Activated CD8-positive, alpha-beta T cell treated with anti-CD3 and anti-CD28 coated beads for 36 hours (primary cell): ENCODE measurements at regions not wholly inside any gene's neighbourhood (a gene's known extent, or its start where the extent isn't known, plus 50 kb on each side); places are given as distances from the start of the nearest gene placed in this dataset.
"Not testable (repeated sequence)": the region's sequence is repeated elsewhere in the genome, so short reads cannot be mapped to it uniquely, and the experiment has no call there.

ENCODE experiments used
- ATAC-seq: fragments of 200-7000 bp; cut with Tn5 transposase; one replicate; pipeline ENCODE4 v1.10.0; 2021; ENCODE audit warnings: mild to moderate bottlenecking, moderate library complexity
- CTCF ChIA-PET: fragments of 350-600 bp; sonication (Branson Sonifier 250); formaldehyde crosslinking; loops from one replicate; lab custom pipeline; 2021; ENCODE audit warnings: antibody characterized with exemption; lab: Charles Lee
- POLR2A ChIA-PET: fragments of 350-600 bp; sonication (Branson Sonifier 250); formaldehyde crosslinking; loops from one replicate; lab custom pipeline; 2021; ENCODE audit warnings: antibody characterized with exemption; lab: Charles Lee
- DNase-seq: peaks from one replicate; pipeline ENCODE4 v3.0.0-alpha.2; 2020
- H3K27ac Mint-ChIP-seq: one replicate; pipeline ENCODE4 v1.8.0; 2021; ENCODE audit warnings: mild to moderate bottlenecking, mixed read lengths
- H3K27me3 Mint-ChIP-seq: one replicate; pipeline ENCODE4 v1.8.0; 2021; ENCODE audit warnings: mixed read lengths
- H3K36me3 Mint-ChIP-seq: one replicate; pipeline ENCODE4 v1.8.0; 2021; ENCODE audit warnings: low read depth, mixed read lengths
- H3K4me1 Mint-ChIP-seq: one replicate; pipeline ENCODE4 v1.8.0; 2021; ENCODE audit warnings: low read depth, mixed read lengths
- H3K4me3 Mint-ChIP-seq: one replicate; pipeline ENCODE4 v1.8.0; 2021; ENCODE audit warnings: mild to moderate bottlenecking, moderate library complexity, mixed read lengths
- H3K9me3 Mint-ChIP-seq: one replicate; pipeline ENCODE4 v1.8.0; 2021; ENCODE audit warnings: mixed read lengths
- CTCF ChIP-seq: fragments of 200-600 bp; IDR thresholded peaks from one replicate; pipeline ENCODE4 v1.8.0; 2022; ENCODE audit warnings: antibody characterized with exemption, mild to moderate bottlenecking
- intact Hi-C: fragments of 100-400 bp; cut with micrococcal nuclease; formaldehyde crosslinking; loops from one replicate; pipeline ENCODE4 v1.10.0; 2022

- DNase-seq (no peak), ATAC-seq (no peak)
- no peaks in the 10 kb centered on the region for H3K36me3 Mint-ChIP-seq
- peaks cover 4% of the 10 kb centered on the region for H3K27me3 Mint-ChIP-seq
- H3K4me3 Mint-ChIP-seq, result no peak overlapping the region
- no peak for TF ChIP-seq CTCF
- intact Hi-C loops, result no loop called here
- POLR2A ChIA-PET, result no interaction called here
- H3K9me3 Mint-ChIP-seq, result peaks cover 2% of the 10 kb centered on the region
- no peak overlapping the region for H3K27ac Mint-ChIP-seq
- no peaks in the 10 kb centered on the region for H3K4me1 Mint-ChIP-seq
- CTCF ChIA-PET, result no interaction called here
Measured at GRCh38 chr2:58601017-58601416, 359.9 kb upstream of the FANCL start.

GRCh38 chr2:58598171-58598570, 357.0 kb upstream of the FANCL start:
- no peaks in the 10 kb centered on the region for H3K4me1 Mint-ChIP-seq
- H3K27me3 Mint-ChIP-seq, result peaks cover 4% of the 10 kb centered on the region
- H3K36me3 Mint-ChIP-seq, result no peaks in the 10 kb centered on the region
- DNase-seq (no peak), ATAC-seq (no peak)
- intact Hi-C loops, result no loop called here
- H3K27ac Mint-ChIP-seq, result no peak overlapping the region
- H3K4me3 Mint-ChIP-seq, result no peak overlapping the region
- H3K9me3 Mint-ChIP-seq, result peaks cover 2% of the 10 kb centered on the region
- no peak for TF ChIP-seq CTCF
- POLR2A ChIA-PET, result no interaction called here
- CTCF ChIA-PET, result no interaction called here

- intact Hi-C loops, result no loop called here
- POLR2A ChIA-PET, result no interaction called here
- Mint-ChIP-seq H3K27ac (no peak overlapping the region), H3K9me3 (peaks cover 2% of the 10 kb centered on the region), H3K27me3 (peaks cover 4% of the 10 kb centered on the region), H3K36me3 (no peaks in the 10 kb centered on the region), H3K4me3 (no peak overlapping the region), H3K4me1 (no peaks in the 10 kb centered on the region)
- no peak for ATAC-seq
- no peak for DNase-seq
- CTCF ChIA-PET, result no interaction called here
- TF ChIP-seq CTCF, result no peak
Measured at GRCh38 chr2:58595714-58596113, 354.6 kb upstream of the FANCL start.

GRCh38 chr2:58594762-58595161, 353.6 kb upstream of the FANCL start:
- POLR2A ChIA-PET, result no interaction called here
- TF ChIP-seq CTCF, result no peak
- intact Hi-C loops, result no loop called here
- H3K4me3 Mint-ChIP-seq, result no peak overlapping the region
- ATAC-seq (no peak), DNase-seq (no peak)
- CTCF ChIA-PET, result interaction anchor here (0.9 kb wide), 1 partner anchor 19 kb away, joined by 3 read pairs; no protein-coding TSS in a partner anchor
- no peaks in the 10 kb centered on the region for H3K4me1 Mint-ChIP-seq
- H3K9me3 Mint-ChIP-seq, result peaks cover 2% of the 10 kb centered on the region
- H3K27ac Mint-ChIP-seq, result no peak overlapping the region
- peaks cover 4% of the 10 kb centered on the region for H3K27me3 Mint-ChIP-seq
- H3K36me3 Mint-ChIP-seq, result no peaks in the 10 kb centered on the region

GRCh38 chr2:58594175-58594574, 353.1 kb upstream of the FANCL start:
- no peak overlapping the region for H3K4me3 Mint-ChIP-seq
- H3K36me3 Mint-ChIP-seq, result no peaks in the 10 kb centered on the region
- H3K27me3 Mint-ChIP-seq, result peaks cover 4% of the 10 kb centered on the region
- ATAC-seq (no peak), DNase-seq (peak; percentile 4)
- no peak for TF ChIP-seq CTCF
- POLR2A ChIA-PET, result no interaction called here
- H3K9me3 Mint-ChIP-seq, result peaks cover 2% of the 10 kb centered on the region
- H3K4me1 Mint-ChIP-seq, result no peaks in the 10 kb centered on the region
- H3K27ac Mint-ChIP-seq, result no peak overlapping the region
- intact Hi-C loops, result no loop called here
- CTCF ChIA-PET, result interaction anchor here (0.9 kb wide), 1 partner anchor 18 kb away, joined by 3 read pairs; no protein-coding TSS in a partner anchor

GRCh38 chr2:58586178-58586577, 345.1 kb upstream of the FANCL start:
- H3K27ac Mint-ChIP-seq, POLR2A ChIA-PET, ATAC-seq, H3K4me1 Mint-ChIP-seq, DNase-seq, intact Hi-C loops, H3K9me3 Mint-ChIP-seq, CTCF ChIA-PET, H3K4me3 Mint-ChIP-seq, H3K36me3 Mint-ChIP-seq, H3K27me3 Mint-ChIP-seq: not testable (repeated sequence)
